GM18907 (cell line): ENCODE measurements at regions not wholly inside any gene's neighbourhood (a gene's known extent, or its start where the extent isn't known, plus 50 kb on each side); places are given as distances from the start of the nearest gene placed in this dataset.

Source experiments
- ATAC-seq: cut with Tn5 transposase; IDR thresholded peaks from one replicate; pipeline ENCODE4 v1.9.1; 2021; ENCODE audit warnings: mild to moderate bottlenecking, moderate library complexity; ENCODE audit not compliant: unreplicated experiment

DNA sequence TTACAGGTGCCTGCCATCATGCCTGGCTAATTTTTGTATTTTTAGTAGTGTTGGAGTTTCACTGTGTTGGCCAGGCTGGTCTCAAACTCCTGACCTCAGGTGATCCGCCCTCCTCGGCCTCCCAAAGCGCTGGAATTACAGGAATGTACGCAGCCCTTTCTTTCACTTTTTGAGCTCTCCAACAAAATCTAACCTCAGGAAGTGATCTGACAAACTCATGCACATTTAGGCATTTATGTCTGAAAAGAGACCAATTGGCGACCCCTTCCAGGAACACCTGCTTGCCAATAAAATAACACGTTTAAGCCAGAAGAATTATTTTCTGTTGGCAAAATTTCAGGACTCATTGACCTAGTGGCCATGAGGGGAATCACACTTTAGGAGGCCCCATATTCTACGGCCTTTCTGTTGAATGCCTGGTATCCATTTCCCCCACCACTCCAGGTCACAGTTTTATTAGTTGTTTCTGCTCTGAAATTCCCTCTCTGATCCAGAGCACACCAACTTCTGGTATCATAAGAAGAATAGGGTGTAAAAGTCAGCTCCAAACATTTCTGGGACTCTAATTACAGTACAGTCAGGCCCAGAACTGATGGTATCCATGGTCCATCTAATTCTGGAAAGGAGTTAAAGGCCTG, 65.8 kb upstream of the FRMD4A start:
- no peak for ATAC-seq

GRCh38 chr10:14394179-14394578, 63.5 kb upstream of the FRMD4A start:
- ATAC-seq = no peak

- ATAC-seq = no peak
These were observed 60.6 kb upstream of the FRMD4A start for GRCh38 chr10:14391342-14391741.

GRCh38 chr10:14389981-14390590, 59.4 kb upstream of the FRMD4A start:
- ATAC-seq = peak; percentile 84

GRCh38 chr10:14385596-14386593, 55.2 kb upstream of the FRMD4A start:
- ATAC-seq = peak; percentile 36

DNA sequence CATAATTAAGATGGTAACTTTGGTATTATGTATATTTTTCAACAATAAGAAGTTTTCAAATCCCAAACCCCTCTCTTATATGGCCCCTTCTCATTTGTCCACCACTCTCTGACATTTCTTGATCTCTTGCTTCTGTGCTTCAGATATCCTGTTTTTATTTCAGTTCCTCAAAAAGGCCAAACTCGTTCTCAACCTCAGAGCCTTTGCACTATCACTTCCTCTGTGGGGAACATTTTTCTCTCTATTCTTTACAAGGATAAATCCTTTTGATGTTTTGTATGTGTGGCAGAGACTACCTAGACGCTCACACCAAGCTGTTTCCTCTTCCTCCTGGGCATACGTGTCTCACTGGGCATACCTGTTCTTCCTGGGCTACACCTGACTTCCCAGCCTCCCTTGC, 54.2 kb upstream of the FRMD4A start:
- no peak for ATAC-seq

GRCh38 chr10:14384116-14384730, 53.5 kb upstream of the FRMD4A start:
- ATAC-seq = no peak

GRCh38 chr10:14383266-14383665, 52.5 kb upstream of the FRMD4A start:
- no peak for ATAC-seq

DNA sequence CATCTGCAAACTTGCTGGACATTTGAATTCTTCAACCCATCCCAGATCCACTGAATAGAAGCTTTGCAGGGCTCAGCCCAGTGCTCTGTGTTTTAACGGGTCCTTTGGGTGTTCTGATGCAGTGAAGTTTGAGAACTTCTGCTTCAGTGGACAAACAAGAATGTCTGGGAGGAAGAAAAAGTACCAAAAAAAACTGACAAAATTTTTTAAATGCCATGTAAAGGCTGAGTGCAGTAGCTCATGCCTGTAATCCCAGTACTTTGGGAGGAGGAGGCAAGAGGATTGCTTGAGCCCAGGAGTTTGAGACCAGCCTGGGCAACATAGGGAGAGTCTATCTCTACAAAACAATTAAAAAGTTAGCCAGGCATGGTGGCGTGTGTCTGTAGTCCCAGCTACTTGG, 51.8 kb upstream of the FRMD4A start:
- ATAC-seq = no peak

DNA sequence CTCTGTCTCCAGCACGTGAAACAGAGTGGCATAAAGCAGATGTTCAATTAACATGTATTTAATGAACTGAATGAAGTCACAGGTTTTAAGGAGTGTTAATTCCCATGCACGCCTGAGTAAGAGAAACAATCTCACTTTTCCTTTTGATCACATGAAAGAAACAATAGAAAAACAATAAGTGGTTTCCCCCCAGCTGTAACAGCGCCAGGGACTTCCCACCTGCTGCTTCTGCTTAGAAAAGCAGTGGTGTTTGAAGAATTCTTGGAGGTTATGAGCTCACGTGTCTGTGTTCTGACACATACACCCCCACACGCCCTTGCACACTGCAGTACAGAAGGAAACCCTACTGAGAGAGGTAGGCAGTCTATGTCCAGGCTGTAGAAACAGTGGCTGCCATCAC, 51.3 kb upstream of the FRMD4A start:
- peak; percentile 60 for ATAC-seq

DNA sequence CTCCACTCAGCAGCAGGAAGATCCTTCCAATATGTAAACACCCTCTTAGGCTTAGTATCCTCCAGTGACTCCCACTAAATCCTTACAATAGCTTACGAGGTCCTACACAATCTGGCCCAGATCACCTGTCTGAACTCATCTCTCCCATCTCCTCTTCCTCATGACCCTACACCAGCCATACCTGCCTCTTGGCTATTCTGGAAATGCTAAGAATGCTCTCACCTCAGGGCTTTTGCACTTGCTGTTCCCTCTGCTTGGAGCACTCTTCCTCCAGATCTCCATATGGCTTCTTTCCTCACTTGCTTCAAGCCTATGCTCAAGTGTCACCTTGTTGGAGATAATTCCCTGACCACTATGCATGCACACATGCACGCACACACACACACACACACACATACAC, 50.8 kb upstream of the FRMD4A start:
- ATAC-seq = no peak

DNA sequence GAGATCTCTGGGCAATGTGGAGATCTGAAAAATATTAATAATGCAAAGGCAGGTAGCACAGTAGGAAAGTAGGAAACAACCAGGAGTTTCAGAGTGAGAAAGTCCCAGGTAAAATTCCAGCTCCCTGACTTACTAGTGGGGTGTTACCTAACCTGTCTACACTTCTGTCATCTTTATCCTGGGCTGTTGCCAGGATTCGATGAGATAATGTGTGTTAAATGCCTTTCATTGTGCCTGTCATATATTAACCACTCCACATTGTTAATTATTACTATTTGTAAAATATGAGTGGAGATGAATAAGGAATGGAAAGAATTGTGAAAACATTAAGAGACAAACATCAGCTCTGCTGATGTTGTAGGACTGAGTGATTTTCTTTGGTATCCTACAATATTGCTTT, 50.0 kb upstream of the FRMD4A start:
- ATAC-seq = no peak
